HepG2 (cell line): ENCODE measurements at regions not wholly inside any gene's neighbourhood (a gene's known extent, or its start where the extent isn't known, plus 50 kb on each side); places are given as distances from the start of the nearest gene placed in this dataset.
A peak's percentile ranks its signal among the peaks of the same experiment; 100 is the strongest.

ENCODE experiments used
- CEBPG ChIP-seq: IDR thresholded peaks from 2 replicates; pipeline ENCODE4 v1.6.1; 2016
- ETV5 ChIP-seq: IDR thresholded peaks from 2 replicates; pipeline ENCODE4 v1.6.1; 2018; ENCODE audit warnings: missing biosample characterization, missing genetic modification reagents, inconsistent platforms, borderline replicate concordance
- HNF4A ChIP-seq: sonication (generic); formaldehyde crosslinking; IDR thresholded peaks from 2 replicates; pipeline ENCODE4 v1.4.0; 2020; ENCODE audit warnings: missing genetic modification reagents
- HNF4G ChIP-seq, 2 experiments: sonication (generic) in 1 of 2; formaldehyde crosslinking in 1 of 2; IDR thresholded peaks; 2 replicates each; pipeline versions ENCODE4 v1.4.0 to v1.6.1; 2011 to 2020; ENCODE audit warnings: borderline replicate concordance in 2 of 2, low read depth in 2 of 2, mild to moderate bottlenecking in 2 of 2, low read length in 1 of 2, missing genetic modification reagents in 1 of 2, moderate library complexity in 1 of 2
- KMT2A ChIP-seq: sonication (generic); formaldehyde crosslinking; IDR thresholded peaks from 2 replicates; pipeline ENCODE4 v1.4.0; 2020; ENCODE audit warnings: missing genetic modification reagents
- MAFF ChIP-seq: IDR thresholded peaks from 2 replicates; pipeline ENCODE4 v1.6.1; 2011; ENCODE audit warnings: low read depth, low read length, improper control_type of control experiment
- MBD4 ChIP-seq: IDR thresholded peaks from 2 replicates; pipeline ENCODE4 v1.6.1; 2012; ENCODE audit warnings: low read length, inconsistent platforms, borderline replicate concordance
- MLLT10 ChIP-seq: sonication (generic); formaldehyde crosslinking; IDR thresholded peaks from 2 replicates; pipeline ENCODE4 v1.4.0; 2020; ENCODE audit warnings: missing genetic modification reagents
- NR3C1 ChIP-seq: sonication (generic); formaldehyde crosslinking; IDR thresholded peaks from 2 replicates; pipeline ENCODE4 v1.4.0; 2020; ENCODE audit warnings: missing genetic modification reagents
- PHF21A ChIP-seq: sonication (generic); formaldehyde crosslinking; IDR thresholded peaks from 2 replicates; pipeline ENCODE4 v1.5.0; 2020; ENCODE audit warnings: mild to moderate bottlenecking, missing genetic modification reagents
- PRDM4 ChIP-seq: sonication (generic); formaldehyde crosslinking; IDR thresholded peaks from 2 replicates; pipeline ENCODE4 v1.9.0; 2021; ENCODE audit warnings: missing genetic modification reagents, borderline replicate concordance
- RXRA ChIP-seq: sonication (generic); formaldehyde crosslinking; IDR thresholded peaks from 2 replicates; pipeline ENCODE4 v1.5.1; 2020; ENCODE audit warnings: missing genetic modification reagents
- SOX5 ChIP-seq: IDR thresholded peaks from 2 replicates; pipeline ENCODE4 v1.6.1; 2016; ENCODE audit warnings: borderline replicate concordance
- SOX6 ChIP-seq, 2 experiments: fragments of 450-650 bp in 1 of 2; sonication (generic) in 1 of 2; formaldehyde crosslinking in 1 of 2; IDR thresholded peaks; 2 replicates each; pipeline versions ENCODE4 v1.4.0 to v1.6.1; 2017 to 2020; ENCODE audit warnings: antibody characterized with exemption in 1 of 2, mild to moderate bottlenecking in 1 of 2, missing genetic modification reagents in 1 of 2
- TSC22D2 ChIP-seq: sonication (generic); formaldehyde crosslinking; IDR thresholded peaks from 2 replicates; pipeline ENCODE4 v1.5.1; 2020; ENCODE audit warnings: missing genetic modification reagents, mild to moderate bottlenecking, borderline replicate concordance
- YY1 ChIP-seq: IDR thresholded peaks from 2 replicates; pipeline ENCODE4 v1.6.1; 2011; ENCODE audit warnings: low read length, low read depth, moderate library complexity, mild to moderate bottlenecking; ENCODE audit not compliant: insufficient read depth, insufficient replicate concordance
- ZEB1 ChIP-seq: IDR thresholded peaks from 2 replicates; pipeline ENCODE4 v1.6.1; 2012; ENCODE audit warnings: mild to moderate bottlenecking, low read depth, inconsistent platforms; ENCODE audit not compliant: insufficient replicate concordance
- ZNF362 ChIP-seq: sonication (generic); formaldehyde crosslinking; IDR thresholded peaks from 2 replicates; pipeline ENCODE4 v1.4.0; 2020; ENCODE audit warnings: missing genetic modification reagents, mild to moderate bottlenecking, borderline replicate concordance
- ZNF512 ChIP-seq: sonication (generic); formaldehyde crosslinking; IDR thresholded peaks from 2 replicates; pipeline ENCODE4 v1.4.0; 2020; ENCODE audit warnings: mild to moderate bottlenecking, missing genetic modification reagents
- ZNF792 ChIP-seq: IDR thresholded peaks from 2 replicates; pipeline ENCODE4 v1.6.1; 2016
- TF ChIP-seq, protein P1 (sequence below): sonication (generic); formaldehyde crosslinking; IDR thresholded peaks from 2 replicates; pipeline ENCODE4 v1.9.0; 2022; ENCODE audit warnings: low read depth, missing genetic modification reagents

GRCh38 chr5:34487159-34487879 is 168.8 kb upstream of the RAI14 start (continued):
- TF ChIP-seq ZNF362 (CRISPR knock-in tag), result no peak
- TF ChIP-seq MBD4, result peak; percentile 83; the same call in 1 of the 2 replicates
- TF ChIP-seq RXRA (CRISPR knock-in tag), result peak; percentile 63; the same call in 1 of the 2 replicates
- TF ChIP-seq NR3C1 (CRISPR knock-in tag), result no peak
- peak; percentile 92 for TF ChIP-seq ETV5 (CRISPR knock-in tag)
- peak; percentile 79 for TF ChIP-seq HNF4G (IDR thresholded peaks at IDR 0.05; ENCODE audit: borderline replicate concordance, low read depth, low read length)
- TF ChIP-seq HNF4G (CRISPR knock-in tag; IDR thresholded peaks at IDR 0.05; ENCODE audit: borderline replicate concordance, low read depth), result peak; percentile 85
- TF ChIP-seq PHF21A (CRISPR knock-in tag), result peak; percentile 81
- peak; percentile 94 for TF ChIP-seq HNF4A (CRISPR knock-in tag)
- TF ChIP-seq SOX6 (IDR thresholded peaks at IDR 0.05), result no peak
- TF ChIP-seq SOX6 (CRISPR knock-in tag; IDR thresholded peaks at IDR 0.05), result peak; percentile 89
- peak; percentile 82 for TF ChIP-seq ZNF792 (CRISPR knock-in tag)
- TF ChIP-seq MLLT10 (CRISPR knock-in tag), result no peak
- peak; percentile 43 for TF ChIP-seq MAFF
- TF ChIP-seq CEBPG, result peak; percentile 82
- TF ChIP-seq KMT2A (CRISPR knock-in tag), result 0 out of 2 replicates have a peak, but pooled peaks have one; percentile 32
- TF ChIP-seq SOX5 (CRISPR knock-in tag), result peak; percentile 62; the same call in 1 of the 2 replicates
- TF ChIP-seq, protein P1, sequence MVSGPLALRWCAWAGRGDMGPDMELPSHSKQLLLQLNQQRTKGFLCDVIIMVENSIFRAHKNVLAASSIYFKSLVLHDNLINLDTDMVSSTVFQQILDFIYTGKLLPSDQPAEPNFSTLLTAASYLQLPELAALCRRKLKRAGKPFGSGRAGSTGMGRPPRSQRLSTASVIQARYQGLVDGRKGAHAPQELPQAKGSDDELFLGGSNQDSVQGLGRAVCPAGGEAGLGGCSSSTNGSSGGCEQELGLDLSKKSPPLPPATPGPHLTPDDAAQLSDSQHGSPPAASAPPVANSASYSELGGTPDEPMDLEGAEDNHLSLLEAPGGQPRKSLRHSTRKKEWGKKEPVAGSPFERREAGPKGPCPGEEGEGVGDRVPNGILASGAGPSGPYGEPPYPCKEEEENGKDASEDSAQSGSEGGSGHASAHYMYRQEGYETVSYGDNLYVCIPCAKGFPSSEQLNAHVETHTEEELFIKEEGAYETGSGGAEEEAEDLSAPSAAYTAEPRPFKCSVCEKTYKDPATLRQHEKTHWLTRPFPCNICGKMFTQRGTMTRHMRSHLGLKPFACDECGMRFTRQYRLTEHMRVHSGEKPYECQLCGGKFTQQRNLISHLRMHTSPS, result 0 out of 2 replicates have a peak, but pooled peaks have one; percentile 27
- TF ChIP-seq YY1, result peak; percentile 23
- TF ChIP-seq TSC22D2, result no peak
- no peak for TF ChIP-seq ZNF512
- peak; percentile 80 for TF ChIP-seq ZEB1
- TF ChIP-seq PRDM4 (CRISPR knock-in tag), result no peak
